ENCODE measurements at regions not wholly inside any gene's neighbourhood (a gene's known extent, or its start where the extent isn't known, plus 50 kb on each side); places are given as distances from the start of the nearest gene placed in this dataset.
"Not testable (repeated sequence)": the region's sequence is repeated elsewhere in the genome, so short reads cannot be mapped to it uniquely, and the experiment has no call there.

DNA sequence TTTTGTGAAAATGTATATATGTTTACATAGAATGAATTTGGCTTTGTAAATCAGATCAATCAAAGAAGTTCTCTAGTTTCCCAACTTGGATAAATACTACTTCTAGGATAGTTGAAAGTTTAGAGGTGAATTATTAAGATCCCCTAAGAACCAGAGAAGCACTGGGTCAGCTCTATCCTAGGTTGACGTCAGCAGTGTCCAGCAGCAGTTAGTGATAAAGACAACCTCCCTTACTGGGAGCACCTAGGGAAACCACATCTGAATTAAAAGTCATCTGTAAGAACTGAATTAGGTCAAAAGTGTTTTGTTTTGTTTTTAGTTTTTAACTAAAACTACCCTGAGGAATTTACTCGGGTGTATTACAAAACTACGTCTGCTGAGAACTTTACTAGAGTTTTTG, 178.0 kb downstream of the POLR1F start:
- no peak for DNase-seq

DNA sequence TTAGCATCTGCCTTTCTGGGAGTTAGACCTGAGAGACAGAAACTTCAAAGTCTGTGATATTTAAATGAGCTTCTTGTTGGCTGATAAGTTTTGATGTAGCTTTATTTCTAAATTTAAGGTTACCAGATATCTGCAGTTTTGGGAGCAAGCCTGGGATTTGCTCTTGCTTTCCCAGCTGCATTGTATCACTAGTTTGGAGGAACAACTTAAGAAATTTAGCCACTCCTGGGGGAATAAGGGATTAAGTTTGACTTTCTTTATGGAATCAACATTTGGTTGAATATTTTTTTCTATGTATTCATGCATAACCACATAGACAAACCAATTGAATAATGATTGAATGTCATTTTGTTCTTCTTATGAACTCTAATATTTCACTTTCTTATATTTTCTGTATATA, 178.6 kb downstream of the POLR1F start:
- no peak for DNase-seq

DNA sequence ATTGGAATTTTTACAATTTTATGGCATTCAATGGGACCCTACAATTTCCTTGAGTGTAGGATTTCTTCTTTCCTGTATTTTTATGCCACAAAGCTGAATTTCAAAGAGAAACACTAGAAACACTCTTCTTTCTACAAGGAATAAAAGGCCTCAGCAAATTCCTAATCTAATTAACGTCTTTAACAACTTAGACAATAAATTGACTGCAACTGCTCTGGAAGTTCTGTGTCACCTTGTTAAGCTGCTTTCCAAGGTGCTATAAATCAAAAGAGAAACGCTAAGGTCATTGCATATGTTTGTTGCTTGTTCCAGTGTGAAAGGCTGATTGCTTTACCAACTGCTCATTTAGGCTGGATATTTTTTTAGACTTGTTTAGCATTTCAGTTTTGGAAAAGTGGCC, 182.2 kb downstream of the POLR1F start:
- DNase-seq = no peak

DNA sequence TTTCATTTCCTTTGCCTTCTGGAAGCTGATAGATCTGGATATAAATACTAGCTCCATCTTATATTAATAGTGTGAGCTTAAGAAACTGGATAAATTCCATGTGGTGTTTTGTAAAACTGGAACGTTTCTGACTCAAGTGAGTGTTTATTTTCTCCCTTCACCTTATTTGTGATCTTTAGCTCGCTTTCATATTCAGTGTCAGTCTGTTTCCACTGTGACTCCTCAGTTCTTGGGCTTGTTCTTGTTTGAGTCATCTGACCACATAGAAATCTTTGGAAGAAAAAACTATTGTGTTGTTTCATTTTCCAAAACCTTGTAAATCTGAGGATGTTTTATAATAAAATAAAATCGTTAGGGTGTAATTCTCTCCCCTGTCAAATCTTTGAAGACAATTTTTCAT, 186.4 kb downstream of the POLR1F start:
- no peak for DNase-seq

DNA sequence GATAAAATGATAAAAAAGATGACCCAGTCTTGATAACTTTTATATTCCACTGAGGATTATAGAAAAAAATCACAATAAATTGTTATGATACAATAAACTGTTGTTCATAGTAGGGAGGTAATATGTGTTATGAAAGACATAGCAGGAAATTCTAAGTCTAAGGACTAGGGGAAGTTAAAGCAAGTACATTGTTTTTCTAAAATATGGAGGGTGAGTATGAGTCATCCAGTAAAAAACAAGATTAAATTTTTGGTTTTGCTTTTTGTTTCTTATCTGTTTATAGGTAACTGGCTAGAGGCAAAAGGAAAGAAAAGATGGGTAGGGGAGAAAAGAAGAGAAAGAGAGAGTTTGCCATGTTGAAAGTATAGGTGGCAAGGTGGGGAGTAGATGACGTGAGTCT, 188.4 kb downstream of the POLR1F start:
- DNase-seq = no peak

DNA sequence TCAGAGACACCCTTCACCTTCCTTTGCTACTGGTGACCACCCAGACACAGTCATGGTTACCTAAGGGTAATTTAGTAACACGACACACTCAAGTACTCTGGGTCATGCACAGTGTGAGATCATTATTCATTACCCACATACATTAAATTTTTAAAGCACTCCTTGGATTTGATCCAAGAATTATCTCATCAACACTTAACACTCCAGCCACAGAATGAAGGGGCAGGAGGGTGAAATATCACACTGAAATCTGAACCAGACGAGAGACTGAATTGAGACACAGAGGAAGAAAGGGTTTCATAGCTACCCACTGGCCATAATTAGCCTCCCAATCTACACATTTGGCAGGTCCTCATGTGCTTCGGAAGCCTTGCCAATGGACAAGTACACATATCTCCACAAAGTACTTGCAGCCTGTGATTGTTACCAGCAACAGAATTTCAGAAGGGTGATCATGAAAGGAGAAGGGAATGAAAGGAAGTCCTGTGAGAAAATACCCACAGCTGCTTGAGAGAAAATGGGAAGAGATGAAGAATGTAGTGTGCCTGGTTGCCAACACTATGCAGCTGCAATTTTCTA, 189.3 kb downstream of the POLR1F start:
- DNase-seq = no peak

DNA sequence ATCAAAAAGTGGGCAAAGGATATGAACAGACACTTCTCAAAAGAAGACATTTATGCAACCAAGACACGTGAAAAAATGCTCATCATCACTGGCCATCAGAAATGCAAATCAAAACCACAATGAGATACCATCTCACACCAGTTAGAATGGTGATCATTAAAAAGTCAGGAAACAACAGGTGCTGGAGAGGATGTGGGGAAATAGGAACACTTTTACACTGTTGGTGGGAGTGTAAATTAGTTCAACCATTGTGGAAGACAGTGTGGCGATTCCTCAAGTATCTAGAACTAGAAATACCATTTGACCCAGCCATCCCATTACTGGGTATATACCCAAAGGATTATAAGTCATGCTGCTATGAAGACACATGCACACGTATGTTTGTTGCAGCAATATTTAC, 191.3 kb downstream of the POLR1F start:
- DNase-seq = not testable (repeated sequence)

DNA sequence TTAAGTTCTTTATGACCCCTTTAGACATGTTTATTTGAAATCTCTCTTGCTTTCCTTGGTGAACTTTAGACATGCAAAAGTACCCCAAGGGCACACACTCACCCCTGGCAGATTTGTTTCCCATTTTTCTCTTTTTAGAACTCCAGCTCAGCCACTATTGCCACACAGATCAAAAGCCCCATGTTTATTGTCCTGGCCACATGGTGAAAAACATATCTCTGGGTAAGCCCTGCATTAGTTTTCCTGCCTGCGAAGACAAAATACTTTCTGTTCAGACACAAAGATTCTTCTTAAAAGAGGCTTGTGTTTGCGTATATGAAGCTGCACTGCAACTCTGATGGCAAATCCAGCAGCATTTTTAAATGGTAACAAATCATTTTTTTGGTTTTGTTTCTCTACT, 200.0 kb downstream of the POLR1F start:
- DNase-seq = no peak

DNA sequence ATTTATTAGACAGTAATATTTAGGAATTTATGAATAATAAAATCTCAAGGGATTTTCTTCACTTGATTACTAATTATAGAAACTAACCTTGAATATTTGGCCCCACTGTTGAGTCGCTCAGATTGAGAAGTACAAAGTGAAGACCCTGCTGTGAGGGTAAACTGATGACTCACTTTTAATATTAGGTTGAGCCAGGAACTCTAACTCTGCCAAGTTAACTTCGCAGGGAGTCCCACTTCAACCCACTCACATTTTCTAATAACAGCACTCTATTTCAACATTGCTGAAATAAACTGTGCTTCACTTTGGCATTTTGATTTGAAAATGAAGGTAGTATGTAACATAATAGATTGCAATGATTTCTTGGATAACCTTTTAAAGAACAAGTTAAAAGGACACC, 200.7 kb downstream of the POLR1F start:
- no peak for DNase-seq

DNA sequence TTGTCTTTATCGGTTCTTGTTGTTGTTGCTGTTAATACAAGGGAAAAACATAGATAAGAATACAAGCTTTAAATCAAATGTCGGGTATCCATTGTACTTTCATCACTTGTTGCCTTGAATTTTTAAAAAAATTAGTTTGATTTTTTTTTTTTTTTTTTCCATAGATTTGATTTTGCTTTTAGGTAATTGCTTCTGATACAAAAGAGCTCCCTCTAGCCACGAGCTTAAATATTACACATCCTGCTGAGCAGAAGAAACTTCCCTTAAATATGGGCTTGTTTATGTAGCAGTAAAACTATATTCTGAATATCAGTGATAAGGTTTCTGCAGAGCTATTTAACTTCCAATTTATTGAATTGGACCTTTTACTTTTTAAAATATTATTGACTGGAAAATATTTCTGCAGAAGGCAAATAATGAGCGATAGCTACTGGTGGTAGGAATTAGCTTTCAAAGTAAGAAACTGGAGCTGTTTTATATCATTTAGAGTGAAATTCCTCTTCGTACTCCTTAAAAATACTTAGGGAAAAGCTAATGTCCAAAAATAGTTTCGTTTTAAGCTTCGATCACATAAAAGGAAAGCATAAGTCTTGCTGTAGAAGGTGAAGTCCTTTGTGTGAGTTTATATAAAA, 216.9 kb downstream of the POLR1F start:
- no peak for DNase-seq

DNA sequence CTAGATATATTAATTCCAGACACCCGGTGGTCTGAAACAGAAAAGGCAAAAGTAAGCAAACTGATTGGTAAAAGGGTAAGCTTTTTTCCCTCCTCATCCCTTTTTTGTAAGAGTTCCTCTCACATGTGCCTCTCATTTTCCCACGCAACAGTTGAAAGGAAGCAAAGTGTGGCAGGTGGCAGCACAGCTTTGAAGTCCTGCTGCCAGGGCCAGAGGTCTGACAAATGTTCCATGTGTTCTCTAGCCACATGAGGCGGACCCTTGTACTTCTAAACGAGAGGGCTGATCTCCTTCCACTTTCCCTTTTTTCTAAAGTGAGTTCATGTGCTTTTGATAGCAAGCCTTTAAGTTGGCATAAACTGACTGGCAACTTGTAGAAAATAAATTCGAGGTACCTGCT, 217.5 kb downstream of the POLR1F start:
- DNase-seq = no peak

DNA sequence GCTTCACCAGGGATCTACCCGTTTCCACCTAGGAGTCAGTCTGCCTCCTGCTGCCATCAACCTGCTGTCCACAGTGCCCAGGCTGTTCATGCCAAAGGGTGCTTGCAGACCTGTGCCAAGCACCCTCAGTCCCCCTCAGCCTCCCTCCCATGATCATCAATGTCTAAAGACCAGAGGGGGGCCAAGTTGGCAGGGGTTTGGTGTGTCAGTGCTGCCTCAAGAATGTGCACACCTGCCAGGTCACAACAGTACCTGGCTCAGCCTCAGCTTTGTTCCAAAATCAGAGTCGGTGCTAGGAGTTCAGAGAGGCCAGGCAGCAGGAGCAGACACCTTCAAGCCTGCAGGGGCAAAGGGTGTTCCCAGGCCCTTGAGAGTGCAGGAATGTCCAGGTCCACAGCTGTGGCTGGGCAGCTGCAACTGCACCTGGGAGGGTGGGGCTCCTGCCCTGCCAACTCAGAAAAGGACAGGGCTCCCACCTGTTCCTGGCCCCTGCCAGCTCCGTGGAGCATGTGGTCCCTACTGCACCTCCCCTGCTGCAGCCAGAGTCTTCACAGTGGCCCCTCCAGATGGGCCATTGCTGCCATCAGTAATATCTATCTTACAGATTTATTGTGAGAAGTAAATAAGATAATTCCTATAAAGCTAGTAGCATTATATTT, 219.5 kb downstream of the POLR1F start:
- no peak for DNase-seq

DNA sequence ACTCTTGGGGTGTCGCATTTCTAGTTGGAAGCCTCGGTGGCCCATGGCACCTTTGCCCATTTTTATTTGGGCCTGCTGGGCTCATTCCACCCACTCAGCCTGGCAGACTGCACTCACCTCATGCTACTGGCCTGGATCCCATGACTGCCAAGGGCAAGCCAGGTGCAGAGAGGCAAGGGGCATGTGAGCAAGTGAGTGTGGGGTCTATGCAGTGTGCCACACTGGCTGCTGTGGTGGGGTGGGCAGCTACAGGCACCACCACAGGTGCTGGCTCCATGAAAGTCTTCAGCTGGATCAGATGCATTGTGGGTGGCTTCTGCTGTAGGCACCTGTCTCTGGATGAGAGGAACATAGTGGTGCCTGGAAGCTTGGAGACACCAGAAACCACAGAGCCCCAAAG, 220.8 kb downstream of the POLR1F start:
- no peak for DNase-seq

DNA sequence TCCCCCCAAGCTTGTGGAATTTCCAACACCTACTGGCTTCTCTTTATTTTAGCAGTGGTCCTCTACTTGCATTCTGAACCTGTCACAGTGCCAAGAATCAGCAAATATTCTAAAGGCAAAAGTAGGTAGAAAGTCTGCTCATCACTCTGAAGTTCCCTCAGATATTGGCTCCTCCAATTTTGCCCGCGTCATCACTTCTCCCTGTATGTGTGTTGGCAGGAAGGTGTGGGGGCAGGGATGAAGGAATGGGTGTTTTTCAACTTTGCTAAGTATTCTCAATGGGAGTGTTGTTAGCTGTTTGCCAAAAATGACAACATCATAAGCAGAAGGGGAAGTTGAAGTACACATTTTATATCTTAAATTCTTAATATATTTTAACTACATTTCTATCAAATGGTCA, 226.2 kb downstream of the POLR1F start:
- DNase-seq = no peak

DNA sequence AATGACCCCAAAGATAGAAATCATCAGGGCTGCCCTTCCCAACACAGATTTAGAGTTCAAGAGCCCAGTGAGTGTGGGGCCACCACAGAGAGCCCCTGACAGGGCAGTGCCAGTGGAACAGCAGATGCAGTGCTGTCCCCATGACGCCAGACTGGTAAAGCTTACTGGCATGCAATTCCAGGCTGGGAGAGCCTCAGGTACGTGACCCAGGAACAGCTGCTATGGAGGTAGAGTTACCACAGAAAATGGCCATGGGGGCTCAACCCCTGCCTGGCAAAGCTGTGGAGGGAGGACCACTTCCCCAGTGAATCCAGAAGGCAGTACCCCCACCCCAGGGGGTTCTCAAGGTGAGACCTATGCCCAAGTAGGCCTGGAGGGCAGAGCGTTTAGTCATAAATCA, 228.5 kb downstream of the POLR1F start:
- no peak for DNase-seq

DNA sequence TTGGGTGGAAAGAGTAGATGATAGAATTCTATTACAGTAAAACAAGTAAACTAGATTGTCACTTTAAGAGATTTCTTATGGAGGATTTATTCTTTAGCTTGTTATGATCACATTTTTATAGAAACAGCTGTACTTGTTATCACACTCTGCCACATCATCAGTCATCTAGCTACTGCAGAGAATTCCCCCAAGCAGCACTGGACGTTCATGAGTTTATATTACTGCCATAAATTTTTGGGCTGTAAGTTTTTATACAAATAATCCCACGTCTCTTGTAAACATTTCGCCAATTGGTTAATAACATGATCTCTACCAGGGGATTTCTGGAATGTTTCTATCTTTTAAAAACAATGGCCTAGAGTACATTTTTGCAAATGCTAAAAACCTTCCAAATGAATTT, 238.8 kb downstream of the POLR1F start:
- no peak for DNase-seq

DNA sequence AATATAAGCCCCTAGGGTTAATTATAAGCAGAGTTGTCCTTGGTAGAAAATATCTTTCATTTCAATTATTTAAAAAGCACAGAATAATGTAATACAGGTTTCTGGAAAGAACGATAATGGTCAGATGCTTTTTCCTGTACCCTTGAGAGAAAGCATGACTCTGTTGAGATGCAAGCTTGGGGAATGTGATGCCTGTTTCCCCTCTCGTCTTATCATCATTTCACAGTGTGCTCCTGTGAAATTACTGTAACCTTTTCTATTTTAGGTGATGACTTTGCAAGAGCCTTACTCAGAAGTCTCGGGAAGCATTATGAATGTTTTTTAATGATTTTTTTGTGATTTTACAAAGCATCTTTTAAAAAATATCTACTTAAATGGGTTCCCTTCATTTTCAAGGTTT, 243.0 kb downstream of the POLR1F start:
- no peak for DNase-seq

DNA sequence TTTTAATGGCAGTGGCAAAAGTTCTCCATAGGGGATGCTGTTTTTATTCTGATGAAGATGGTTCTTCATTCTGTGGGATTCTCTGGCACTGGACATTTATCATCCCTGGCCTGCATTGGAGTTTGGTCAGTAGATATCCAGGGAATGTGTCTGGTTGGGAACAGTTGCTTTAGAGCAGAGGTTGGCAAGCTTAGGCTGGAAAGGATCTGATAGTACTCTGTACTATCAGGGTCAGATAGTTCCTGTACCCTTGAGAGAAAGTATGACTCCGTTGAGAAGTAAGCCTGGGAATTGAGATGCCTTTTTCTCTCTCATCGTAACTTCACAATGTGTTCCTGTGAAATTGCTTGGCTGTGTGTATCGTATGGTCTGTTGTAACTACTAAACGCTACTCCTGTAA, 244.1 kb downstream of the POLR1F start:
- no peak for DNase-seq

DNA sequence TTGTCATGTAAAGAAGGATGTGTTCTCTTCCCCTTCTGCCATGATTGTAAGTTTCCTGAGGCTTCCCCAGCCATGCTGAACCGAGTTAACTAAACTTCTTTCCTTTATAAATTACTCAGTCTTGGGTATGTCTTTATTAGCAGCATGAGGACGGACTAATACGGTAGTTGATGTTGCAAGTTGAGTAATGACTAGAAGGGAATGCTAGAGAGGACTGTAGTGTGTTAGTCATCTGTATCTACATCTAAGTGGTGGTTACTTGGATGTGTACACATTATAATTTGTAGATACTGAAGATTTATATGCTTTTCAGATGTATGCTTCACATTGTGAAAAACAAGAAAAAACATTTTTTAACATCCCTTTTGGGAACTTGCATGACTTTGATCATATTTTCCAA, 244.6 kb downstream of the POLR1F start:
- no peak for DNase-seq

DNA sequence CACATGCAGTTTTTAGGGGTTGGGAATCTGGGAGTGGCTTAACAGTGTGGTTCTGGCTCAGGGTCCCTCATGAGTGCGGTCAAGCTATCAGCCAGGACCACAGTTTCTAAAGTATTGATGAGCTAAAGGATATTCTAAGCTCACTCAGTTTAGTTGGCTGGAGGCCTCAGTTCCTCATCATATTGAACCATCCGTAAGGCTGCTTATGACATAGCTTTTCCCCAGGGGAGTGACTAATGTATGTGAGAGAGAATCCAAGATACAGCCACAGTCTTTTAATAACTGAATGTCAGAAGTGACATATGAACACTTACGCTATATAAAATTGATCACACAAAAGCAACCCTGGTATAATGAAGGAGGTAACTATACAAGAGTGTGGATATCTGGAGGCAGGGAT, 245.3 kb downstream of the POLR1F start:
- DNase-seq = no peak

DNA sequence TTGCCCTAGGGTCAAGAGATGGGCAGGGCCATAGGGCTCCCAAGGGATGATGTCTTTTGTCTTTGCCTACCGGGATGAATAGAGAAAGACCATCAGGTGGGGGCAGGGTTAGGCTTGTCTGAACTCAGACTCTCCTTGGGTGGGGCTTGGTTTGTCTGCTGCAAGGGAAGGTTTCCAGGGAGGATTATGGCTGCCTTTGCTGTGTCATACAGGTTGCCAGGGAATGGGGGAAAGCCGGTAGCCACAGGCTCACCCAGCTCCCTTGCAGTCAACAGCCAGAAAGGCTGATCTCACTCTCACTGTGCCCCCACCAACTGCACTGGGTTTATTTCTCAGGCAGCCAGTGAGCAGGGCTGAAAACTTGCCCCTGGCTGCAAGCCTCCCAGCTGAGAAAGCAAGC, 253.2 kb downstream of the POLR1F start:
- no peak for DNase-seq

DNA sequence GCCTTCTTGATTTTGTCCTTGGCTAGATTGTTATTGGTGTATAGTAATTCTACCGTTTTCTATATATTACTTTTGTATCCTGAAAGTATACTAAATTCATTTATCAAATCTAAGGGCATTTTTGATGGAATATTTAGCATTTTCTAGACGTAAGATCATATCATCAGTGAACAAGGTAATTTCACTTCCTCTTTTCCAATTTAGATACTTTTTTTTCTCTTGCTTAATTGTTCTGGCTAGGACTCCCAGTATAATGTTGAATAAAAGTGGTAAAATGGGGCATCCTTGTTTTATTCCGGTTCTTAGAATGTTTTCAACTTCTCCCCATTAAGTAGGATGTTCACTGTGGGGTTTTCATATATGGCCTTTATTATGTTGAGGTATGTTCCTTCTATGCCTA, 260.7 kb downstream of the POLR1F start:
- no peak for DNase-seq

DNA sequence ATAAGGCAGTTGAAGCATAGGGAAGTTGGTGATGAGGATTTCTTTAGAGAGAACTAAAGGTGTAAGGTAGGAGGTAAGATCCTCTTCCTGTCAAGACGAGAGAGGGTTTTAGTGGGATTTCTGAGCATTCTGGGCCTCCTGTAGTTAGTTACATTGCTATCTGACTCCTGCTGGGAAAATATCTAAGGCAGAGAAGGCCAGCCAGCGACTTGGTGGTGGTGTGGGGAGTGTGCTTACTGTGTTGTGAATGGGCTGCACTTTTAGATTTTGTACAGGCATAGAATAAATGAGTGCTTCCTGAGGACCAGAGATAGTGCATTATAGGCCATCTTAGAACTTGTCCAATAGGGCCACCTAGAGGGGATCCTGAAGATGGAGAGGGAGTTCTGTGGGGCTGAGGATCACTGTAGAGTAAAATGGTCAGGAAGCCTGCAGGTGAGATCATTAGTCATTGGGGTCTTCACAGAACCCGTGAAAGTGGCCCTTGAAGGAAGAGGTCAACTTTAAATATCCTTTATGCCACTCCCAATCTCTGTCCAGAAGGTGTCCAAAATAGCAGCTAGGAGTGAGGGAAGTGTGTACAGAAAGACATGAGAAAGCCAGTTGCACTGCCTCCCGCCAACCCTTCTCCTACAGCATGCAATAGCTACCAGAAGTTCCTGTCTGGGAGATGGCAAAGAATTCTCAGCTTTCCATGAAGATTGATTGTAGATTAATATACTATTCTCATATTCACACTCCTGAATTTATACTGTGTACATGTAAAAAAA, 266.6 kb downstream of the POLR1F start:
- peak; percentile 14 for DNase-seq

DNA sequence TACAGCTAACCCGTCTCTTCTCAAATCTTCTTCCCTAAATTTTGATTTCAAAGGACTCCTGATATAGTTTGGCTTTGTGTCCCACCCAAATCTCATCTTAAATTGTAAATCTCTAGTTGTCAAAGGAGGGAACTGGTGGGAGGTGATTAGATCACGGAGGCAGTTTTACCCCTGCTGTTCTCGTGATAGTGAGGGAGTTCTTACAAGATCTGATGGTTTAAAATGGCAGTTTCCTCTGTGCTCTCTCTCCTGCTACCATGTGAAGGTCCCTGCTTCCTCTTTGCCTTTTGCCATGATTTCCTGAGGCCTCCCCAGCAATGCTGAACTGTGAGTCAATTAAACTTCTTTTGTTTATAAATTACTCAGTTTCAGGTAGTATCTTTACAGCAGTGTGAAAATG, 269.3 kb downstream of the POLR1F start:
- DNase-seq = no peak
